Loucy (cell line): ENCODE measurements at regions not wholly inside any gene's neighbourhood (a gene's known extent, or its start where the extent isn't known, plus 50 kb on each side); places are given as distances from the start of the nearest gene placed in this dataset.

Source experiments
- CTCF ChIP-seq: fragments of 200-600 bp; sonication (generic); conservative IDR thresholded peaks from 2 replicates; pipeline ENCODE4 v1.5.1; 2014; ENCODE audit warnings: mild to moderate bottlenecking, antibody characterized with exemption, low read length
- EZH2phosphoT487 ChIP-seq: fragments of 200-600 bp; IDR thresholded peaks from 2 replicates; pipeline ENCODE4 v1.6.1; 2018; ENCODE audit warnings: antibody characterized with exemption, mild to moderate bottlenecking, moderate library complexity, borderline replicate concordance

GRCh38 chr2:138390316-138390945, 111.1 kb upstream of the SPOPL start:
- TF ChIP-seq CTCF (no peak), EZH2phosphoT487 (no peak)
